KOPT-K1 (cell line): ENCODE measurements at regions not wholly inside any gene's neighbourhood (a gene's known extent, or its start where the extent isn't known, plus 50 kb on each side); places are given as distances from the start of the nearest gene placed in this dataset.

Source experiments
- H3K27ac ChIP-seq: fragments of 200-600 bp; sonication (generic); 2 replicates; pipeline ENCODE4 v1.5.1; 2016; ENCODE audit warnings: antibody characterized with exemption, mild to moderate bottlenecking, low read depth, low read length; ENCODE audit not compliant: poor library complexity, severe bottlenecking
- H3K36me3 ChIP-seq: fragments of 200-600 bp; sonication (generic); 2 replicates; pipeline ENCODE4 v1.5.1; 2017; ENCODE audit warnings: antibody characterized with exemption, mild to moderate bottlenecking, low read length, moderate library complexity; ENCODE audit not compliant: insufficient read depth
- H3K9me3 ChIP-seq: fragments of 200-600 bp; sonication (generic); 2 replicates; pipeline ENCODE4 v1.5.1; 2017; ENCODE audit warnings: antibody characterized with exemption, low read length, mild to moderate bottlenecking; ENCODE audit not compliant: insufficient read depth, poor library complexity, severe bottlenecking

- Histone ChIP-seq H3K27ac (no peak overlapping the region), H3K36me3 (no peaks in the 10 kb centered on the region), H3K9me3 (peaks cover 7% of the 10 kb centered on the region)
Observed at GRCh38 chr4:117610706-117611308, 423.5 kb upstream of the NDST3 start.

- no peak overlapping the region for H3K27ac ChIP-seq
- H3K9me3 ChIP-seq: peaks cover 9% of the 10 kb centered on the region
- H3K36me3 ChIP-seq: no peaks in the 10 kb centered on the region
Observed at GRCh38 chr4:117621673-117622072, 412.6 kb upstream of the NDST3 start.

- Histone ChIP-seq H3K9me3 (no peaks in the 10 kb centered on the region), H3K36me3 (no peaks in the 10 kb centered on the region), H3K27ac (no peak overlapping the region)
Observed at GRCh38 chr4:117623326-117623725, 411.0 kb upstream of the NDST3 start.

GRCh38 chr4:117626664-117627063 is 407.6 kb upstream of the NDST3 start:
- Histone ChIP-seq H3K9me3 (no peaks in the 10 kb centered on the region), H3K36me3 (no peaks in the 10 kb centered on the region), H3K27ac (no peak overlapping the region)

GRCh38 chr4:117634716-117635115 is 399.6 kb upstream of the NDST3 start:
- Histone ChIP-seq H3K9me3 (no peaks in the 10 kb centered on the region), H3K27ac (no peak overlapping the region), H3K36me3 (no peaks in the 10 kb centered on the region)

- Histone ChIP-seq H3K36me3 (no peaks in the 10 kb centered on the region), H3K9me3 (no peaks in the 10 kb centered on the region), H3K27ac (no peak overlapping the region)
Observed at GRCh38 chr4:117637347-117637746, 396.9 kb upstream of the NDST3 start.

- no peak overlapping the region for H3K27ac ChIP-seq
- H3K36me3 ChIP-seq: no peaks in the 10 kb centered on the region
Observed at GRCh38 chr4:117640836-117641235, 393.4 kb upstream of the NDST3 start.

GRCh38 chr4:117641519-117641918 is 392.8 kb upstream of the NDST3 start:
- Histone ChIP-seq H3K36me3 (no peaks in the 10 kb centered on the region), H3K27ac (no peak overlapping the region), H3K9me3 (peaks cover 1% of the 10 kb centered on the region)

More at GRCh38 chr4:117640836-117641235, 393.4 kb upstream of the NDST3 start:
- no peaks in the 10 kb centered on the region for H3K9me3 ChIP-seq

GRCh38 chr4:117654079-117654478 is 380.2 kb upstream of the NDST3 start:
- H3K36me3 ChIP-seq: no peaks in the 10 kb centered on the region
- H3K9me3 ChIP-seq: no peaks in the 10 kb centered on the region
- no peak overlapping the region for H3K27ac ChIP-seq

- H3K27ac ChIP-seq: no peak overlapping the region
- no peaks in the 10 kb centered on the region for H3K9me3 ChIP-seq
- H3K36me3 ChIP-seq: no peaks in the 10 kb centered on the region
Observed at GRCh38 chr4:117660668-117661067, 373.6 kb upstream of the NDST3 start.

- no peak overlapping the region for H3K27ac ChIP-seq
- H3K9me3 ChIP-seq: no peaks in the 10 kb centered on the region
- no peaks in the 10 kb centered on the region for H3K36me3 ChIP-seq
Observed at GRCh38 chr4:117661091-117662072, 372.9 kb upstream of the NDST3 start.

- H3K27ac ChIP-seq: no peak overlapping the region
- H3K36me3 ChIP-seq: no peaks in the 10 kb centered on the region
- no peaks in the 10 kb centered on the region for H3K9me3 ChIP-seq
Observed at GRCh38 chr4:117664706-117665444, 369.4 kb upstream of the NDST3 start.

- no peaks in the 10 kb centered on the region for H3K36me3 ChIP-seq
- H3K27ac ChIP-seq: no peak overlapping the region
- H3K9me3 ChIP-seq: no peaks in the 10 kb centered on the region
Observed at GRCh38 chr4:117676153-117676552, 358.1 kb upstream of the NDST3 start.

GRCh38 chr4:117678861-117679260 is 355.4 kb upstream of the NDST3 start:
- Histone ChIP-seq H3K9me3 (no peaks in the 10 kb centered on the region), H3K27ac (no peak overlapping the region), H3K36me3 (no peaks in the 10 kb centered on the region)
